NOMO-1 treated with DMSO at 0.1 percent for 48 hours (cell line): ENCODE measurements at regions not wholly inside any gene's neighbourhood (a gene's known extent, or its start where the extent isn't known, plus 50 kb on each side); places are given as distances from the start of the nearest gene placed in this dataset.
A peak's percentile ranks its signal among the peaks of the same experiment; 100 is the strongest.

ENCODE experiments used
- DNase-seq: peaks from one replicate; lab custom pipeline; 2025; ENCODE audit not compliant: unreplicated experiment; lab: John Stamatoyannopoulos, UW

GRCh38 chr1:229883504-229884200, 183.4 kb upstream of the GALNT2 start:
- no peak for DNase-seq

- DNase-seq: no peak
Observed at GRCh38 chr1:229884765-229885164, 182.3 kb upstream of the GALNT2 start.

- DNase-seq: no peak
Observed at GRCh38 chr1:229885568-229886495, 181.2 kb upstream of the GALNT2 start.

- DNase-seq: no peak
Observed at GRCh38 chr1:229886636-229887035, 180.4 kb upstream of the GALNT2 start.

GRCh38 chr1:229887043-229887822, 179.8 kb upstream of the GALNT2 start:
- DNase-seq: peak; percentile 1

- DNase-seq: no peak
Observed at GRCh38 chr1:229888157-229888556, 178.9 kb upstream of the GALNT2 start.

- no peak for DNase-seq
Observed at GRCh38 chr1:229888561-229889001, 178.5 kb upstream of the GALNT2 start.

GRCh38 chr1:229889031-229889517, 178.0 kb upstream of the GALNT2 start:
- DNase-seq: no peak

GRCh38 chr1:229891227-229891626, 175.8 kb upstream of the GALNT2 start:
- no peak for DNase-seq

- DNase-seq: no peak
Observed at GRCh38 chr1:229892515-229893117, 174.4 kb upstream of the GALNT2 start.

- DNase-seq: peak; percentile 83
Observed at GRCh38 chr1:229893762-229894444, 173.1 kb upstream of the GALNT2 start.

GRCh38 chr1:229894532-229894931, 172.5 kb upstream of the GALNT2 start:
- DNase-seq: no peak

- no peak for DNase-seq
Observed at GRCh38 chr1:229895605-229896004, 171.4 kb upstream of the GALNT2 start.

GRCh38 chr1:229896306-229896705, 170.7 kb upstream of the GALNT2 start:
- DNase-seq: no peak

- DNase-seq: no peak
Observed at GRCh38 chr1:229896861-229897260, 170.2 kb upstream of the GALNT2 start.

- no peak for DNase-seq
Observed at GRCh38 chr1:229897501-229897900, 169.5 kb upstream of the GALNT2 start.

- no peak for DNase-seq
Observed at GRCh38 chr1:229900220-229900619, 166.8 kb upstream of the GALNT2 start.

GRCh38 chr1:229905031-229905545, 161.9 kb upstream of the GALNT2 start:
- DNase-seq: no peak

- no peak for DNase-seq
Observed at GRCh38 chr1:229905652-229906051, 161.4 kb upstream of the GALNT2 start.
